ENCODE measurements at regions not wholly inside any gene's neighbourhood (a gene's known extent, or its start where the extent isn't known, plus 50 kb on each side); places are given as distances from the start of the nearest gene placed in this dataset.
A peak's percentile ranks its signal among the peaks of the same experiment; 100 is the strongest.

GRCh38 chr6:33958526-33959328 lies 154.9 kb upstream of the MLN start:
- TF ChIP-seq CTCF (IDR thresholded peaks at IDR 0.05) = peak in 1 of 3 experiments; percentile 7
- TF ChIP-seq POLR2A (IDR thresholded peaks at IDR 0.05) = no peak
